B cell (primary cell): ENCODE measurements at regions not wholly inside any gene's neighbourhood (a gene's known extent, or its start where the extent isn't known, plus 50 kb on each side); places are given as distances from the start of the nearest gene placed in this dataset.

Experiments
- ATAC-seq: fragments of 200-7000 bp; cut with Tn5 transposase; one replicate; pipeline ENCODE4 v1.10.0; 2021; ENCODE audit warnings: low read depth, mild to moderate bottlenecking, moderate number of reproducible peaks, moderate library complexity
- CTCF ChIA-PET: fragments of 350-600 bp; sonication (Branson Sonifier 250); formaldehyde crosslinking; loops from one replicate; lab custom pipeline; 2021; ENCODE audit warnings: antibody characterized with exemption, inconsistent platforms; lab: Charles Lee
- POLR2A ChIA-PET: fragments of 350-600 bp; sonication (Branson Sonifier 250); formaldehyde crosslinking; loops from one replicate; lab custom pipeline; 2021; ENCODE audit warnings: antibody characterized with exemption; lab: Charles Lee
- DNase-seq: peaks from one replicate; pipeline ENCODE4 v3.0.0; 2013
- H2AFZ ChIP-seq: 2 replicates; pipeline ENCODE4 v1.6.1; 2012; ENCODE audit warnings: mild to moderate bottlenecking, low read depth, low read length; ENCODE audit not compliant: insufficient read depth, poor library complexity, severe bottlenecking
- H3K27ac ChIP-seq, 2 donors: 1 replicate in 1 of 2; 2 replicates in 1 of 2; pipeline ENCODE4 v1.5.1; 2012 to 2013; ENCODE audit warnings: low read length in 2 of 2, mild to moderate bottlenecking in 2 of 2, moderate library complexity in 1 of 2
- H3K27me3 ChIP-seq, 4 experiments: fragments of 200-600 bp in 1 of 4; sonication (generic) in 1 of 4; replicated peaks in 1 of 4; 1 replicate in 2 of 4; 2 replicates in 2 of 4; pipeline versions ENCODE4 v1.6.1 to v1.7.0; 2013 to 2016; ENCODE audit warnings: low read length in 3 of 4, mild to moderate bottlenecking in 2 of 4, mixed read lengths in 1 of 4, moderate library complexity in 1 of 4; ENCODE audit not compliant: insufficient read depth in 4 of 4, control insufficient read depth in 3 of 4; ENCODE audit errors: control extremely low read depth in 1 of 4
- H3K36me3 ChIP-seq, 2 experiments: replicated peaks in 1 of 2; 1 replicate in 1 of 2; 2 replicates in 1 of 2; pipeline versions ENCODE4 v1.6.1 to v1.7.1; 2013; ENCODE audit warnings: low read length in 1 of 2; ENCODE audit not compliant: insufficient read depth in 2 of 2, control insufficient read depth in 1 of 2; ENCODE audit errors: control extremely low read depth in 1 of 2, extremely low read depth in 1 of 2
- H3K4me1 ChIP-seq, 2 donors: fragments of 200-600 bp in 1 of 2; sonication (generic) in 1 of 2; 1 replicate in 1 of 2; 2 replicates in 1 of 2; pipeline versions ENCODE4 v1.5.1 to v1.6.1; 2013 to 2017; ENCODE audit warnings: low read length in 2 of 2; ENCODE audit not compliant: control insufficient read depth in 2 of 2, insufficient read depth in 2 of 2
- H3K4me2 ChIP-seq: replicated peaks from 2 replicates; pipeline ENCODE3; 2012; ENCODE audit warnings: mild to moderate bottlenecking, low read depth, low read length; ENCODE audit not compliant: poor library complexity, severe bottlenecking
- H3K4me3 ChIP-seq, 5 experiments: fragments of 200-600 bp in 1 of 5; sonication (generic) in 1 of 5; 1 replicate in 3 of 5; 2 replicates in 2 of 5; pipeline versions ENCODE4 v1.5.1 to v1.7.0; 2011 to 2016; ENCODE audit warnings: low read length in 4 of 5, mild to moderate bottlenecking in 4 of 5, low read depth in 2 of 5, control low read depth in 1 of 5, moderate library complexity in 1 of 5; ENCODE audit not compliant: insufficient read depth in 1 of 5; ENCODE audit errors: control extremely low read depth in 1 of 5, extremely low read depth in 1 of 5
- H3K79me2 ChIP-seq: fragments of 200-600 bp; sonication (generic); one replicate; pipeline ENCODE4 v1.6.0; 2016; ENCODE audit warnings: low read length; ENCODE audit not compliant: control insufficient read depth, insufficient read depth
- H3K9ac ChIP-seq: fragments of 200-600 bp; sonication (generic); 2 replicates; pipeline ENCODE4 v1.6.1; 2017; ENCODE audit warnings: mild to moderate bottlenecking, low read length, moderate library complexity
- H3K9me3 ChIP-seq, 3 donors: one replicate each; pipeline versions ENCODE4 v1.6.1 to v1.7.1; 2013; ENCODE audit warnings: low read length in 2 of 3; ENCODE audit not compliant: control insufficient read depth in 2 of 3, insufficient read depth in 1 of 3; ENCODE audit errors: control extremely low read depth in 1 of 3
- H4K20me1 ChIP-seq: 2 replicates; pipeline ENCODE4 v1.6.0; 2012; ENCODE audit warnings: mild to moderate bottlenecking, low read length; ENCODE audit not compliant: insufficient read depth, control insufficient read depth, poor library complexity, severe bottlenecking
- H3K27ac Mint-ChIP-seq: one replicate; pipeline ENCODE4 v1.8.0; 2021; ENCODE audit warnings: mixed read lengths
- H3K27me3 Mint-ChIP-seq: one replicate; pipeline ENCODE4 v1.8.0; 2021; ENCODE audit warnings: mixed read lengths
- H3K4me1 Mint-ChIP-seq: one replicate; pipeline ENCODE4 v1.8.0; 2021; ENCODE audit warnings: mixed read lengths
- H3K4me3 Mint-ChIP-seq: one replicate; pipeline ENCODE4 v1.8.0; 2021; ENCODE audit warnings: mixed read lengths
- H3K9me3 Mint-ChIP-seq: one replicate; pipeline ENCODE4 v1.8.0; 2022; ENCODE audit warnings: mixed read lengths; ENCODE audit not compliant: insufficient read depth
- CTCF ChIP-seq: fragments of 200-600 bp; IDR thresholded peaks from one replicate; pipeline ENCODE4 v1.8.0; 2022; ENCODE audit warnings: antibody characterized with exemption, mild to moderate bottlenecking
- EZH2 ChIP-seq: IDR thresholded peaks from 2 replicates; pipeline ENCODE4 v1.6.1; 2012; ENCODE audit warnings: borderline replicate concordance, low read depth, mild to moderate bottlenecking, moderate library complexity, low read length; ENCODE audit not compliant: insufficient read depth, poor library complexity, severe bottlenecking
- WGBS: methylation state at CpG from one replicate; pipeline ENCODE4 v1.1.5; 2013; ENCODE audit warnings: missing lambda C conversion rate; ENCODE audit not compliant: insufficient coverage; 5-methylcytosine and 5-hydroxymethylcytosine counted together
- intact Hi-C: fragments of 100-400 bp; cut with micrococcal nuclease; formaldehyde crosslinking; loops from one replicate; pipeline ENCODE4 v1.10.0; 2022

DNA sequence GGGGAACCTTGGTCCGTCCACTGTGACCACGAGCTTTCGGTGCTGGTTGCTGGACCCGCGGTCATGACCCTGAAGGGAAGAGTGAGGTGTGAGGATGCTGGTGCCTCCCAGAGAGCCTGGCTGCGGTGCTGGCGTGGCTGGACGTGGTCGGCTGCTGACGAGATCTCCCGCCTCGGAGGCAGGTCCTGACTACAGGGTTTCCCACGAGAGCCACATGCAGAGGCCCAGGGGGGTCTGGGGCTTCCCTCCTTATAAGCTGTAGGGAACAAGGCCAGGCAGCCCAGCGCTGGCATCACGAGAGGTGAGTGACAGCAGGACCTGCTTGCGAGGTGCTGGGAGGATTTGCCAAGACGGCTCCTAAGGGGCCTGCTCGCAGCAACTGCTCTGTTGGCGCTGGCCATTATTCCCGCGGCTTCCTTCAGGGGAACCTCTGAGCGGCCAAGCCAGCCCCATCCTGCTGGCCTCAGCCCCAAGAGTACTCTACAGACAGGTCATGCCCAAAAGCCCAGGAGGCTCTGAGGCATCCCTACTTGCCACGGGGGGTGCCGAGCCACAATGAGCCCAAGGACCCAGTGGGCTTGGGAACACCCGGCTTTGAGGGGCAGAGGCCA lies 134.8 kb downstream of the FOXL1 start:
- Mint-ChIP-seq H3K4me3 (no peak overlapping the region), H3K4me1 (no peaks in the 10 kb centered on the region), H3K27ac (no peak overlapping the region), H3K27me3 (peaks cover 14% of the 10 kb centered on the region), H3K9me3 (no peaks in the 10 kb centered on the region)
- Histone ChIP-seq H3K79me2 (no peaks in the 10 kb centered on the region), H3K4me3 (no peak overlapping the region), H3K9ac (no peak overlapping the region), H3K4me2 (no peak overlapping the region), H3K9me3 (peaks cover 0 to 10% (median 0%) of the 10 kb centered on the region in 3 donors), H3K4me1 (no peaks in the 10 kb centered on the region), H3K27me3 (peaks cover 0 to 3% (median 0%) of the 10 kb centered on the region in 4 experiments), H3K36me3 (no peaks in the 10 kb centered on the region), H4K20me1 (no peaks in the 10 kb centered on the region), H3K27ac (no peak overlapping the region), H2AFZ (no peak overlapping the region)
- no peak for DNase-seq
- WGBS: 91% methylated on average over 25 of the region's 25 CpGs
- intact Hi-C loops: no loop called here
- TF ChIP-seq EZH2: no peak
- TF ChIP-seq CTCF: no peak
- POLR2A ChIA-PET: no interaction called here
- no peak for ATAC-seq
- CTCF ChIA-PET: no interaction called here

DNA sequence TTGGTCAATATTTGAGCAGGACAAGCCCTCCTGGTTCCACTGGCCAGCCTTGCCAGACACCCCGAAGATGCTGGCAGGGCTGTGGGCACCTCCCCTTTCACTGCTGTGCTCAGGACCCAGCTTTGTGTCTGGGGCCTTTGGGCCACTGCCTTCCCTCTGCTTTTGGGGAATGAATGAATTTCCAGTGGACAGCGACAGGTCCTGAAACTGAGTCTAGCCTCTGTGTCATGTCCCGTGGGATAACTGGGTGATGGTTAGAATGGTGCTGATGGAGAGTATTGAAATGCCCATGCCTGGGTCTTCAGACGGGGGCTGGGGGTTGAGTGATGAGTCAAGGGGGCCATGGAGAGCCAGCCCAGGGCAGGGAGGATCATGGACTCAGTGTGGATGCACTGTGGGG lies 135.8 kb downstream of the FOXL1 start:
- no peak for DNase-seq
- Histone ChIP-seq H3K27me3 (peaks cover 0 to 3% (median 0%) of the 10 kb centered on the region in 4 experiments), H3K36me3 (no peaks in the 10 kb centered on the region), H4K20me1 (no peaks in the 10 kb centered on the region), H3K9me3 (peaks cover 0 to 5% (median 0%) of the 10 kb centered on the region in 3 donors), H3K79me2 (no peaks in the 10 kb centered on the region), H3K4me2 (no peak overlapping the region), H3K9ac (no peak overlapping the region), H2AFZ (no peak overlapping the region), H3K4me1 (no peaks in the 10 kb centered on the region), H3K4me3 (no peak overlapping the region), H3K27ac (no peak overlapping the region)
- H3K9me3 Mint-ChIP-seq: no peaks in the 10 kb centered on the region
- TF ChIP-seq EZH2 (no peak), CTCF (no peak)
- H3K27ac Mint-ChIP-seq: no peak overlapping the region
- no peak overlapping the region for H3K4me3 Mint-ChIP-seq
- intact Hi-C loops: no loop called here
- H3K4me1 Mint-ChIP-seq: no peaks in the 10 kb centered on the region
- H3K27me3 Mint-ChIP-seq: peaks cover 19% of the 10 kb centered on the region
- WGBS: 59% methylated on average over 4 of the region's 4 CpGs
- ChIA-PET CTCF (no interaction called here), POLR2A (no interaction called here)
- ATAC-seq: no peak
